ENCODE measurements at regions not wholly inside any gene's neighbourhood (a gene's known extent, or its start where the extent isn't known, plus 50 kb on each side); places are given as distances from the start of the nearest gene placed in this dataset.

DNA sequence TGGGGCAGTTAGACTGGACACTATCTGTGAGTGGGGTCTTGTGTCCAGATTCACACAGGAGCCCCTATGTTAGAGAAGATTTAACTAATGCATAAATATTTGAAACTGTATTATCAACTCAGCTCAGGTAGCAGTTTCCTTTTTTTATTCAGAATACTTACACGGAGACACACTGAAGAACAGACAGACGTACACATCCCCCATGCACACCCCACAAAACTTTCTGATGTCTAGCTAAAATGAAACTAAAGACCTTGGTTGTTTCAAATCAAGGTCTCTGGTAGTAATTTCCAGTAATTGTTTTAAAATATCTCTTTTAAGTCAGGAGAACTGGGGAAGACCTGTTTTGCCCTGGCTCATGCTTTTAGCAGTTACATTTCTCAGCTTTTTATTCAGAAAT is 55.7 kb upstream of the PRKCQ start:
- H4K20me1 ChIP-seq (ENCODE audit: insufficient read depth, low read length): no peaks in the 10 kb centered on the region
- H3F3A ChIP-seq (ENCODE audit: insufficient read depth, low read length): no peaks in the 10 kb centered on the region
- TF ChIP-seq EZH2 (IDR thresholded peaks at IDR 0.05; ENCODE audit: borderline replicate concordance, low read length): no peak
- TF ChIP-seq, protein P1, sequence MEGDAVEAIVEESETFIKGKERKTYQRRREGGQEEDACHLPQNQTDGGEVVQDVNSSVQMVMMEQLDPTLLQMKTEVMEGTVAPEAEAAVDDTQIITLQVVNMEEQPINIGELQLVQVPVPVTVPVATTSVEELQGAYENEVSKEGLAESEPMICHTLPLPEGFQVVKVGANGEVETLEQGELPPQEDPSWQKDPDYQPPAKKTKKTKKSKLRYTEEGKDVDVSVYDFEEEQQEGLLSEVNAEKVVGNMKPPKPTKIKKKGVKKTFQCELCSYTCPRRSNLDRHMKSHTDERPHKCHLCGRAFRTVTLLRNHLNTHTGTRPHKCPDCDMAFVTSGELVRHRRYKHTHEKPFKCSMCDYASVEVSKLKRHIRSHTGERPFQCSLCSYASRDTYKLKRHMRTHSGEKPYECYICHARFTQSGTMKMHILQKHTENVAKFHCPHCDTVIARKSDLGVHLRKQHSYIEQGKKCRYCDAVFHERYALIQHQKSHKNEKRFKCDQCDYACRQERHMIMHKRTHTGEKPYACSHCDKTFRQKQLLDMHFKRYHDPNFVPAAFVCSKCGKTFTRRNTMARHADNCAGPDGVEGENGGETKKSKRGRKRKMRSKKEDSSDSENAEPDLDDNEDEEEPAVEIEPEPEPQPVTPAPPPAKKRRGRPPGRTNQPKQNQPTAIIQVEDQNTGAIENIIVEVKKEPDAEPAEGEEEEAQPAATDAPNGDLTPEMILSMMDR (IDR thresholded peaks at IDR 0.05; ENCODE audit: low read length): no peak
- H3K27ac ChIP-seq (ENCODE audit: low read depth, low read length, poor library complexity, severe bottlenecking): no peak overlapping the region
- H2AFZ ChIP-seq (ENCODE audit: low read length): no peak overlapping the region
- no peaks in the 10 kb centered on the region; the same call in 1 of the 2 replicates for H3K27me3 ChIP-seq (ENCODE audit: insufficient read depth, low read length)
- H3K79me2 ChIP-seq (ENCODE audit: insufficient read depth, low read length): no peaks in the 10 kb centered on the region
- H3K4me1 ChIP-seq (ENCODE audit: insufficient read depth, low read length, severe bottlenecking): no peaks in the 10 kb centered on the region
- no peak overlapping the region for H3K9ac ChIP-seq (ENCODE audit: low read length)
- H3K9me2 ChIP-seq (ENCODE audit: low read depth, low read length): no peaks in the 10 kb centered on the region
- H3K4me2 ChIP-seq (ENCODE audit: low read length): no peak overlapping the region
- no peaks in the 10 kb centered on the region for H3K36me3 ChIP-seq (ENCODE audit: insufficient read depth, low read length)
- H3K9me3 ChIP-seq (ENCODE audit: low read length): no peaks in the 10 kb centered on the region
- H3K4me3 ChIP-seq (ENCODE audit: low read depth, low read length, poor library complexity, severe bottlenecking): no peak overlapping the region
